ENCODE measurements at regions not wholly inside any gene's neighbourhood (a gene's known extent, or its start where the extent isn't known, plus 50 kb on each side); places are given as distances from the start of the nearest gene placed in this dataset.
"Not testable (repeated sequence)": the region's sequence is repeated elsewhere in the genome, so short reads cannot be mapped to it uniquely, and the experiment has no call there.

GRCh38 chr6:99668036-99668705 lies 61.5 kb downstream of the PRDM13 start:
- intact Hi-C loops (cut with micrococcal nuclease), result no loop called here
- H3K9me3 ChIP-seq (replicated peaks), result no peaks in the 10 kb centered on the region
- TF ChIP-seq CTCF (IDR thresholded peaks at IDR 0.05; ENCODE audit: borderline replicate concordance), result no peak

GRCh38 chr6:99689916-99690685 lies 83.5 kb downstream of the PRDM13 start:
- Histone ChIP-seq H3K27me3 (ENCODE audit: low read depth) (no peaks in the 10 kb centered on the region), H3K9me3 (replicated peaks) (peaks cover 12% of the 10 kb centered on the region), H3K4me1 (no peaks in the 10 kb centered on the region), H3K27ac (replicated peaks) (no peak overlapping the region), H3K36me3 (no peaks in the 10 kb centered on the region), H3K4me3 (no peak overlapping the region)
- no peak for DNase-seq
- intact Hi-C loops (cut with micrococcal nuclease), result no loop called here
- no peak for TF ChIP-seq CTCF (IDR thresholded peaks at IDR 0.05; ENCODE audit: borderline replicate concordance)

More at GRCh38 chr6:99668036-99668705, 61.5 kb downstream of the PRDM13 start:
- no peak for DNase-seq
- peaks cover 8% of the 10 kb centered on the region for H3K27me3 ChIP-seq (ENCODE audit: low read depth)
- H3K27ac ChIP-seq (replicated peaks), result no peak overlapping the region
- no peak overlapping the region for H3K4me3 ChIP-seq
- no peaks in the 10 kb centered on the region for H3K4me1 ChIP-seq
- H3K36me3 ChIP-seq, result no peaks in the 10 kb centered on the region

- H3K27ac ChIP-seq (replicated peaks); H3K9me3 ChIP-seq (replicated peaks); intact Hi-C loops (cut with micrococcal nuclease): not testable (repeated sequence)
Measured at GRCh38 chr6:99702287-99702686, 95.7 kb downstream of the PRDM13 start.

GRCh38 chr6:99709062-99709461 lies 102.4 kb downstream of the PRDM13 start:
- intact Hi-C loops (cut with micrococcal nuclease), result no loop called here
- Histone ChIP-seq H3K4me1 (no peaks in the 10 kb centered on the region), H3K27me3 (ENCODE audit: low read depth) (peaks cover 8% of the 10 kb centered on the region), H3K4me3 (no peak overlapping the region), H3K27ac (replicated peaks) (no peak overlapping the region), H3K9me3 (replicated peaks) (no peaks in the 10 kb centered on the region), H3K36me3 (no peaks in the 10 kb centered on the region)
- no peak for TF ChIP-seq CTCF (IDR thresholded peaks at IDR 0.05; ENCODE audit: borderline replicate concordance)
- DNase-seq, result no peak

More at GRCh38 chr6:99702287-99702686, 95.7 kb downstream of the PRDM13 start:
- not testable (repeated sequence) for H3K4me1 ChIP-seq, DNase-seq, H3K4me3 ChIP-seq, H3K36me3 ChIP-seq
- H3K27me3 ChIP-seq (ENCODE audit: low read depth), result peaks cover 15% of the 10 kb centered on the region

- no peaks in the 10 kb centered on the region for H3K36me3 ChIP-seq
Measured at GRCh38 chr6:99711302-99711701, 104.7 kb downstream of the PRDM13 start.

More at GRCh38 chr6:99711302-99711701, 104.7 kb downstream of the PRDM13 start:
- DNase-seq, result no peak
- H3K4me3 ChIP-seq, result no peak overlapping the region
- H3K27ac ChIP-seq (replicated peaks), result no peak overlapping the region
- intact Hi-C loops (cut with micrococcal nuclease), result no loop called here
- no peaks in the 10 kb centered on the region for H3K4me1 ChIP-seq
- H3K27me3 ChIP-seq (ENCODE audit: low read depth), result peaks cover 8% of the 10 kb centered on the region
- H3K9me3 ChIP-seq (replicated peaks), result peaks cover 5% of the 10 kb centered on the region
- TF ChIP-seq CTCF (IDR thresholded peaks at IDR 0.05; ENCODE audit: borderline replicate concordance), result no peak

Measured in left ventricle myocardium inferior (tissue), 1 donor.